ENCODE measurements at regions not wholly inside any gene's neighbourhood (a gene's known extent, or its start where the extent isn't known, plus 50 kb on each side); places are given as distances from the start of the nearest gene placed in this dataset.

GRCh38 chrY:8726616-8727015 lies 610.6 kb upstream of the TSPY4 start:
- Histone ChIP-seq H3K27ac (ENCODE audit: insufficient read depth, low read depth, low read length) (no peak overlapping the region), H3K4me1 (ENCODE audit: control insufficient read depth, extremely low read depth, insufficient read depth, low read length) (no peaks in the 10 kb centered on the region), H3K36me3 (ENCODE audit: control insufficient read depth in 2 of 2, extremely low read depth in 1 of 2, insufficient read depth in 2 of 2, low read length in 2 of 2) (no peaks in the 10 kb centered on the region), H3K27me3 (ENCODE audit: control insufficient read depth in 2 of 2, insufficient read depth in 2 of 2, low read length in 2 of 2) (no peaks in the 10 kb centered on the region), H3K4me2 (ENCODE audit: insufficient read depth, low read length) (no peak overlapping the region), H3K9me3 (replicated peaks; ENCODE audit: control insufficient read depth, insufficient read depth, low read length) (no peaks in the 10 kb centered on the region), H3K9ac (replicated peaks; ENCODE audit: extremely low read depth, insufficient read depth, low read length) (no peak overlapping the region), H3K79me2 (ENCODE audit: control insufficient read depth, insufficient read depth, low read length) (no peaks in the 10 kb centered on the region), H3K4me3 (replicated peaks in 1 of 3; ENCODE audit: insufficient read depth in 1 of 3, low read depth in 1 of 3, low read length in 3 of 3) (no peak overlapping the region), H4K20me1 (replicated peaks; ENCODE audit: control insufficient read depth, extremely low read depth, insufficient read depth, low read length) (no peaks in the 10 kb centered on the region), H3K9me1 (replicated peaks; ENCODE audit: control insufficient read depth, extremely low read depth, insufficient read depth, low read length) (no peaks in the 10 kb centered on the region), H2AFZ (ENCODE audit: low read depth, low read length) (no peak overlapping the region)
- DNase-seq (ENCODE audit: low read depth, low spot score) (no peak), FAIRE-seq (no peak)
- CTCF ChIA-PET, result no interaction called here
- dilution Hi-C loops (cut with MboI; ENCODE audit: extremely low pct_ligation_motif_present, low sequenced_read_pairs) (no loop called here), intact Hi-C loops (cut with micrococcal nuclease) (no loop called here)
- BruUV-seq (replicated peaks), result no TSS peak
- no peak for TF ChIP-seq MAX (IDR thresholded peaks at IDR 0.05; ENCODE audit: insufficient read depth, insufficient read length)
- no peak for TF ChIP-seq POLR2A (IDR thresholded peaks at IDR 0.05; ENCODE audit: low read depth, low read length)
- no peak for TF ChIP-seq FOS (IDR thresholded peaks at IDR 0.05; ENCODE audit: borderline replicate concordance, insufficient read depth, low read length)
- TF ChIP-seq POLR2AphosphoS5 (IDR thresholded peaks at IDR 0.05; ENCODE audit: insufficient read depth, low read depth, low read length), result no peak
- TF ChIP-seq JUN (IDR thresholded peaks at IDR 0.05; ENCODE audit: borderline replicate concordance, insufficient read depth, insufficient read length, low read depth), result no peak
- no peak for TF ChIP-seq GATA2 (IDR thresholded peaks at IDR 0.05; ENCODE audit: insufficient read depth, insufficient read length, low read depth, low read length)
- TF ChIP-seq MYC (IDR thresholded peaks at IDR 0.05; ENCODE audit: low read depth, low read length), result no peak
- no peak for TF ChIP-seq EZH2 (IDR thresholded peaks at IDR 0.05; ENCODE audit: borderline replicate concordance, low read depth, low read length, severe bottlenecking)
- TF ChIP-seq CTCF (IDR thresholded peaks at IDR 0.05; ENCODE audit: extremely low read depth in 1 of 2, insufficient read depth in 1 of 2, low read depth in 1 of 2, low read length in 2 of 2), result no peak
- POLR2A ChIA-PET, result no interaction called here

Data from endothelial cell of umbilical vein (primary cell).